Medulla oblongata (tissue), 1 donor: ENCODE measurements at regions not wholly inside any gene's neighbourhood (a gene's known extent, or its start where the extent isn't known, plus 50 kb on each side); places are given as distances from the start of the nearest gene placed in this dataset.
A peak's percentile ranks its signal among the peaks of the same experiment; 100 is the strongest.

Experiments
- DNase-seq: peaks from one replicate; pipeline ENCODE4 v3.0.0-alpha.2; 2015; ENCODE audit errors: extremely low spot score

- no peak for DNase-seq
These were observed 179.8 kb downstream of the KCNRG start for GRCh38 chr13:50195045-50195444.

- no peak for DNase-seq
These were observed 180.9 kb downstream of the KCNRG start for GRCh38 chr13:50196118-50196517.

GRCh38 chr13:50197705-50198104 lies 182.5 kb downstream of the KCNRG start:
- DNase-seq, result no peak

GRCh38 chr13:50198508-50198907 lies 183.3 kb downstream of the KCNRG start:
- no peak for DNase-seq

GRCh38 chr13:50200569-50200968 lies 185.3 kb downstream of the KCNRG start:
- DNase-seq, result no peak

GRCh38 chr13:50200988-50201387 lies 185.7 kb downstream of the KCNRG start:
- DNase-seq, result no peak

GRCh38 chr13:50202485-50202884 lies 187.2 kb downstream of the KCNRG start:
- DNase-seq, result no peak

GRCh38 chr13:50203256-50203941 lies 188.2 kb downstream of the KCNRG start:
- DNase-seq, result no peak

GRCh38 chr13:50205581-50205980 lies 190.3 kb downstream of the KCNRG start:
- DNase-seq, result no peak

- peak; percentile 30 for DNase-seq
These were observed 193.6 kb downstream of the KCNRG start for GRCh38 chr13:50208826-50209335.

GRCh38 chr13:50209631-50210030 lies 194.4 kb downstream of the KCNRG start:
- DNase-seq, result no peak

- DNase-seq, result no peak
These were observed 198.3 kb downstream of the KCNRG start for GRCh38 chr13:50213526-50213925.

GRCh38 chr13:50214514-50214913 lies 199.3 kb downstream of the KCNRG start:
- DNase-seq, result no peak

- DNase-seq, result no peak
These were observed 200.2 kb downstream of the KCNRG start for GRCh38 chr13:50215399-50215798.

GRCh38 chr13:50219743-50220142 lies 204.5 kb downstream of the KCNRG start:
- no peak for DNase-seq

- DNase-seq, result no peak
These were observed 205.7 kb downstream of the KCNRG start for GRCh38 chr13:50220938-50221337.

GRCh38 chr13:50222569-50223332 lies 207.5 kb downstream of the KCNRG start:
- peak; percentile 75 for DNase-seq

- DNase-seq, result no peak
These were observed 209.3 kb downstream of the KCNRG start for GRCh38 chr13:50224534-50224933.

- DNase-seq, result peak; percentile 17
These were observed 210.2 kb downstream of the KCNRG start for GRCh38 chr13:50225193-50226155.

- no peak for DNase-seq
These were observed 211.4 kb downstream of the KCNRG start for GRCh38 chr13:50226515-50227155.

- DNase-seq, result no peak
These were observed 212.1 kb downstream of the KCNRG start for GRCh38 chr13:50227361-50227760.
